ENCODE measurements at regions not wholly inside any gene's neighbourhood (a gene's known extent, or its start where the extent isn't known, plus 50 kb on each side); places are given as distances from the start of the nearest gene placed in this dataset.

- TF ChIP-seq, protein P1, sequence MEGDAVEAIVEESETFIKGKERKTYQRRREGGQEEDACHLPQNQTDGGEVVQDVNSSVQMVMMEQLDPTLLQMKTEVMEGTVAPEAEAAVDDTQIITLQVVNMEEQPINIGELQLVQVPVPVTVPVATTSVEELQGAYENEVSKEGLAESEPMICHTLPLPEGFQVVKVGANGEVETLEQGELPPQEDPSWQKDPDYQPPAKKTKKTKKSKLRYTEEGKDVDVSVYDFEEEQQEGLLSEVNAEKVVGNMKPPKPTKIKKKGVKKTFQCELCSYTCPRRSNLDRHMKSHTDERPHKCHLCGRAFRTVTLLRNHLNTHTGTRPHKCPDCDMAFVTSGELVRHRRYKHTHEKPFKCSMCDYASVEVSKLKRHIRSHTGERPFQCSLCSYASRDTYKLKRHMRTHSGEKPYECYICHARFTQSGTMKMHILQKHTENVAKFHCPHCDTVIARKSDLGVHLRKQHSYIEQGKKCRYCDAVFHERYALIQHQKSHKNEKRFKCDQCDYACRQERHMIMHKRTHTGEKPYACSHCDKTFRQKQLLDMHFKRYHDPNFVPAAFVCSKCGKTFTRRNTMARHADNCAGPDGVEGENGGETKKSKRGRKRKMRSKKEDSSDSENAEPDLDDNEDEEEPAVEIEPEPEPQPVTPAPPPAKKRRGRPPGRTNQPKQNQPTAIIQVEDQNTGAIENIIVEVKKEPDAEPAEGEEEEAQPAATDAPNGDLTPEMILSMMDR (IDR thresholded peaks at IDR 0.05) = no peak
- TF ChIP-seq POLR2A (IDR thresholded peaks at IDR 0.05) (no peak), POLR2AphosphoS5 (IDR thresholded peaks at IDR 0.05) (no peak)
Observed at GRCh38 chr2:17252258-17252657, 266.0 kb downstream of the RAD51AP2 start.

All from prostate gland (tissue), 2 donors.